ENCODE measurements at regions not wholly inside any gene's neighbourhood (a gene's known extent, or its start where the extent isn't known, plus 50 kb on each side); places are given as distances from the start of the nearest gene placed in this dataset.

GRCh38 chr2:67755156-67755882 is 307.5 kb downstream of the C1D start:
- H4K91ac ChIP-seq (ENCODE audit: low read depth, low read length, poor library complexity) = no peak overlapping the region
- no peak overlapping the region for H2AFZ ChIP-seq (ENCODE audit: low read length)
- H3K9me3 ChIP-seq (replicated peaks in 1 of 2; ENCODE audit: control insufficient read depth in 2 of 2, insufficient read depth in 1 of 2, low read depth in 1 of 2, low read length in 2 of 2) = no peaks in the 10 kb centered on the region
- H4K8ac ChIP-seq (ENCODE audit: low read depth, low read length) = no peak overlapping the region
- no peak overlapping the region for H2BK12ac ChIP-seq (ENCODE audit: low read length)
- H3K4ac ChIP-seq (ENCODE audit: low read length) = no peak overlapping the region
- no peak overlapping the region for H3K4me3 ChIP-seq (ENCODE audit: low read length in 2 of 2)
- no peak for DNase-seq (ENCODE audit: low spot score)
- no peak overlapping the region for H2BK15ac ChIP-seq (ENCODE audit: low read length)
- H3K4me1 ChIP-seq (ENCODE audit: control insufficient read depth in 2 of 2, insufficient read depth in 1 of 2, low read depth in 1 of 2, low read length in 2 of 2) = peaks cover 0 to 4% of the 10 kb centered on the region in 2 donors
- WGBS, 2 donors (ENCODE audit: extremely low coverage in 2 of 2, insufficient read length in 2 of 2, insufficient replicate concordance in 1 of 2) = no CpG with 5 or more reads among the region's 11 CpGs
- no peak overlapping the region for H3K27ac ChIP-seq (replicated peaks; ENCODE audit: low read length)
- H2BK120ac ChIP-seq (ENCODE audit: low read depth, low read length) = no peak overlapping the region
- no peaks in the 10 kb centered on the region for H3K27me3 ChIP-seq (ENCODE audit: control insufficient read depth in 3 of 3, insufficient read depth in 3 of 3, low read depth in 1 of 3, low read length in 3 of 3)
- H3K14ac ChIP-seq (ENCODE audit: low read length) = no peak overlapping the region
- H3K23ac ChIP-seq (ENCODE audit: low read depth, low read length, poor library complexity) = no peak overlapping the region
- no peak overlapping the region for H3K18ac ChIP-seq (ENCODE audit: low read length)
- H3K9ac ChIP-seq (ENCODE audit: low read depth, low read length, poor library complexity) = no peak overlapping the region
- H2BK5ac ChIP-seq (ENCODE audit: low read length) = no peak overlapping the region
- H2AK5ac ChIP-seq (ENCODE audit: low read depth, low read length) = no peak overlapping the region
- no peaks in the 10 kb centered on the region for H3K36me3 ChIP-seq (replicated peaks in 1 of 2; ENCODE audit: control insufficient read depth in 2 of 2, insufficient read depth in 2 of 2, low read length in 2 of 2)
- no peak overlapping the region for H3K4me2 ChIP-seq (ENCODE audit: insufficient read depth, low read length, poor library complexity, severe bottlenecking)
- no peaks in the 10 kb centered on the region for H3K79me1 ChIP-seq (ENCODE audit: low read depth, low read length)

GRCh38 chr2:67760995-67761394 is 301.8 kb downstream of the C1D start:
- Histone ChIP-seq H2BK12ac (ENCODE audit: low read length) (no peak overlapping the region), H3K14ac (ENCODE audit: low read length) (no peak overlapping the region), H3K4me2 (ENCODE audit: insufficient read depth, low read length, poor library complexity, severe bottlenecking) (no peak overlapping the region), H4K8ac (ENCODE audit: low read depth, low read length) (no peak overlapping the region), H3K27ac (replicated peaks; ENCODE audit: low read length) (no peak overlapping the region), H3K18ac (ENCODE audit: low read length) (no peak overlapping the region), H3K23ac (ENCODE audit: low read depth, low read length, poor library complexity) (no peak overlapping the region), H2BK15ac (ENCODE audit: low read length) (no peak overlapping the region), H3K4me1 (ENCODE audit: control insufficient read depth in 2 of 2, insufficient read depth in 1 of 2, low read depth in 1 of 2, low read length in 2 of 2) (no peaks in the 10 kb centered on the region), H2AFZ (ENCODE audit: low read length) (no peak overlapping the region), H2BK120ac (ENCODE audit: low read depth, low read length) (no peak overlapping the region), H3K9me3 (replicated peaks in 1 of 2; ENCODE audit: control insufficient read depth in 2 of 2, insufficient read depth in 1 of 2, low read depth in 1 of 2, low read length in 2 of 2) (peaks cover 0 to 1% of the 10 kb centered on the region in 2 donors), H3K79me1 (ENCODE audit: low read depth, low read length) (no peaks in the 10 kb centered on the region), H3K4me3 (ENCODE audit: low read length in 2 of 2) (no peak overlapping the region), H2AK5ac (ENCODE audit: low read depth, low read length) (no peak overlapping the region), H3K9ac (ENCODE audit: low read depth, low read length, poor library complexity) (no peak overlapping the region), H3K36me3 (replicated peaks in 1 of 2; ENCODE audit: control insufficient read depth in 2 of 2, insufficient read depth in 2 of 2, low read length in 2 of 2) (no peaks in the 10 kb centered on the region), H4K91ac (ENCODE audit: low read depth, low read length, poor library complexity) (no peak overlapping the region), H3K27me3 (ENCODE audit: control insufficient read depth in 3 of 3, insufficient read depth in 3 of 3, low read depth in 1 of 3, low read length in 3 of 3) (no peaks in the 10 kb centered on the region), H2BK5ac (ENCODE audit: low read length) (no peak overlapping the region), H3K4ac (ENCODE audit: low read length) (no peak overlapping the region)
- no peak for DNase-seq (ENCODE audit: low spot score)
- no CpG with 5 or more reads among the region's 3 CpGs for WGBS, 2 donors (ENCODE audit: extremely low coverage in 2 of 2, insufficient read length in 2 of 2, insufficient replicate concordance in 1 of 2)

GRCh38 chr2:67771380-67771779 is 291.4 kb downstream of the C1D start:
- Histone ChIP-seq H3K4me2 (ENCODE audit: insufficient read depth, low read length, poor library complexity, severe bottlenecking) (no peak overlapping the region), H3K23ac (ENCODE audit: low read depth, low read length, poor library complexity) (no peak overlapping the region), H3K18ac (ENCODE audit: low read length) (no peak overlapping the region), H3K4me3 (ENCODE audit: low read length in 2 of 2) (no peak overlapping the region), H3K4ac (ENCODE audit: low read length) (no peak overlapping the region), H3K79me1 (ENCODE audit: low read depth, low read length) (no peaks in the 10 kb centered on the region), H2AFZ (ENCODE audit: low read length) (no peak overlapping the region), H3K27me3 (ENCODE audit: control insufficient read depth in 3 of 3, insufficient read depth in 3 of 3, low read depth in 1 of 3, low read length in 3 of 3) (no peaks in the 10 kb centered on the region), H3K14ac (ENCODE audit: low read length) (no peak overlapping the region), H2BK120ac (ENCODE audit: low read depth, low read length) (no peak overlapping the region), H2BK15ac (ENCODE audit: low read length) (no peak overlapping the region), H3K9ac (ENCODE audit: low read depth, low read length, poor library complexity) (no peak overlapping the region), H3K9me3 (replicated peaks in 1 of 2; ENCODE audit: control insufficient read depth in 2 of 2, insufficient read depth in 1 of 2, low read depth in 1 of 2, low read length in 2 of 2) (no peaks in the 10 kb centered on the region), H3K27ac (replicated peaks; ENCODE audit: low read length) (no peak overlapping the region), H2AK5ac (ENCODE audit: low read depth, low read length) (no peak overlapping the region), H3K4me1 (ENCODE audit: control insufficient read depth in 2 of 2, insufficient read depth in 1 of 2, low read depth in 1 of 2, low read length in 2 of 2) (peaks cover 0 to 1% of the 10 kb centered on the region in 2 donors), H4K91ac (ENCODE audit: low read depth, low read length, poor library complexity) (no peak overlapping the region), H2BK12ac (ENCODE audit: low read length) (no peak overlapping the region), H2BK5ac (ENCODE audit: low read length) (no peak overlapping the region), H4K8ac (ENCODE audit: low read depth, low read length) (no peak overlapping the region), H3K36me3 (replicated peaks in 1 of 2; ENCODE audit: control insufficient read depth in 2 of 2, insufficient read depth in 2 of 2, low read length in 2 of 2) (no peaks in the 10 kb centered on the region)
- WGBS, 2 donors (ENCODE audit: extremely low coverage in 2 of 2, insufficient read length in 2 of 2, insufficient replicate concordance in 1 of 2) = no CpG with 5 or more reads among the region's 3 CpGs
- DNase-seq (ENCODE audit: low spot score) = no peak

GRCh38 chr2:67772216-67773170 is 290.3 kb downstream of the C1D start:
- Histone ChIP-seq H3K18ac (ENCODE audit: low read length) (no peak overlapping the region), H4K91ac (ENCODE audit: low read depth, low read length, poor library complexity) (no peak overlapping the region), H3K14ac (ENCODE audit: low read length) (no peak overlapping the region), H2AFZ (ENCODE audit: low read length) (no peak overlapping the region), H3K23ac (ENCODE audit: low read depth, low read length, poor library complexity) (no peak overlapping the region), H2BK5ac (ENCODE audit: low read length) (no peak overlapping the region), H2BK120ac (ENCODE audit: low read depth, low read length) (no peak overlapping the region), H3K27me3 (ENCODE audit: control insufficient read depth in 3 of 3, insufficient read depth in 3 of 3, low read depth in 1 of 3, low read length in 3 of 3) (no peaks in the 10 kb centered on the region), H4K8ac (ENCODE audit: low read depth, low read length) (no peak overlapping the region), H3K4me3 (ENCODE audit: low read length in 2 of 2) (no peak overlapping the region), H2AK5ac (ENCODE audit: low read depth, low read length) (no peak overlapping the region), H3K4ac (ENCODE audit: low read length) (no peak overlapping the region), H3K27ac (replicated peaks; ENCODE audit: low read length) (no peak overlapping the region), H2BK15ac (ENCODE audit: low read length) (no peak overlapping the region), H2BK12ac (ENCODE audit: low read length) (no peak overlapping the region), H3K79me1 (ENCODE audit: low read depth, low read length) (no peaks in the 10 kb centered on the region), H3K4me1 (ENCODE audit: control insufficient read depth in 2 of 2, insufficient read depth in 1 of 2, low read depth in 1 of 2, low read length in 2 of 2) (peaks cover 0 to 1% of the 10 kb centered on the region in 2 donors), H3K9ac (ENCODE audit: low read depth, low read length, poor library complexity) (no peak overlapping the region), H3K36me3 (replicated peaks in 1 of 2; ENCODE audit: control insufficient read depth in 2 of 2, insufficient read depth in 2 of 2, low read length in 2 of 2) (no peaks in the 10 kb centered on the region), H3K4me2 (ENCODE audit: insufficient read depth, low read length, poor library complexity, severe bottlenecking) (no peak overlapping the region), H3K9me3 (replicated peaks in 1 of 2; ENCODE audit: control insufficient read depth in 2 of 2, insufficient read depth in 1 of 2, low read depth in 1 of 2, low read length in 2 of 2) (no peaks in the 10 kb centered on the region)
- DNase-seq (ENCODE audit: low spot score) = no peak
- no CpG with 5 or more reads among the region's 9 CpGs for WGBS, 2 donors (ENCODE audit: extremely low coverage in 2 of 2, insufficient read length in 2 of 2, insufficient replicate concordance in 1 of 2)
